ENCODE measurements at regions not wholly inside any gene's neighbourhood (a gene's known extent, or its start where the extent isn't known, plus 50 kb on each side); places are given as distances from the start of the nearest gene placed in this dataset.

GRCh38 chr13:37986811-37987210 lies 117.2 kb upstream of the TRPC4 start:
- no peak for TF ChIP-seq POLR2A (IDR thresholded peaks at IDR 0.05)
- TF ChIP-seq CTCF (IDR thresholded peaks at IDR 0.05): no peak

Measured in adrenal gland (tissue), 5 donors.